Osteoblast (primary cell): ENCODE measurements at regions not wholly inside any gene's neighbourhood (a gene's known extent, or its start where the extent isn't known, plus 50 kb on each side); places are given as distances from the start of the nearest gene placed in this dataset.

Experiments used
- DNase-seq: peaks from one replicate; pipeline ENCODE4 v3.0.0; 2011; ENCODE audit warnings: low spot score, mixed read lengths; ENCODE audit not compliant: insufficient read length; ENCODE audit errors: missing footprints
- H2AFZ ChIP-seq: 2 replicates; pipeline ENCODE4 v1.6.0; 2011; ENCODE audit warnings: mild to moderate bottlenecking, low read length
- H3K27ac ChIP-seq: 2 replicates; pipeline ENCODE4 v1.5.1; 2011; ENCODE audit warnings: mild to moderate bottlenecking, low read depth, low read length, moderate library complexity
- H3K27me3 ChIP-seq: 2 replicates; pipeline ENCODE4 v1.6.0; 2012; ENCODE audit warnings: mild to moderate bottlenecking, control low read depth, inconsistent platforms, low read length, moderate library complexity; ENCODE audit not compliant: insufficient read depth
- H3K36me3 ChIP-seq: 2 replicates; pipeline ENCODE4 v1.5.1; 2011; ENCODE audit warnings: mild to moderate bottlenecking, low read length, control low read depth, moderate library complexity; ENCODE audit not compliant: insufficient read depth
- H3K4me1 ChIP-seq: 2 replicates; pipeline ENCODE4 v1.5.1; 2011; ENCODE audit warnings: mild to moderate bottlenecking, low read length, control low read depth, moderate library complexity; ENCODE audit not compliant: insufficient read depth
- H3K4me2 ChIP-seq: 2 replicates; pipeline ENCODE4 v1.6.0; 2011; ENCODE audit warnings: mild to moderate bottlenecking, low read length; ENCODE audit not compliant: insufficient read depth
- H3K4me3 ChIP-seq: fragments of 200-600 bp; sonication (generic); 3 replicates; pipeline ENCODE4 v1.5.1; 2012; ENCODE audit warnings: mild to moderate bottlenecking, low read length, inconsistent platforms; ENCODE audit not compliant: insufficient read depth
- H3K79me2 ChIP-seq: 2 replicates; pipeline ENCODE4 v1.6.0; 2012; ENCODE audit warnings: mild to moderate bottlenecking, low read length, control low read depth, inconsistent platforms; ENCODE audit not compliant: insufficient read depth
- H3K9me3 ChIP-seq: 2 replicates; pipeline ENCODE4 v1.5.1; 2011; ENCODE audit warnings: low read depth, low read length, control low read depth
- H4K20me1 ChIP-seq: 2 replicates; pipeline ENCODE4 v1.6.0; 2012; ENCODE audit warnings: mild to moderate bottlenecking, low read length, control low read depth; ENCODE audit not compliant: insufficient read depth
- CTCF ChIP-seq: IDR thresholded peaks from 2 replicates; pipeline ENCODE4 v1.5.1; 2011; ENCODE audit warnings: mild to moderate bottlenecking, low read depth, low read length, moderate library complexity; ENCODE audit errors: extremely low read depth

GRCh38 chr3:70550723-70551319, 238.4 kb upstream of the MDFIC2 start:
- no peaks in the 10 kb centered on the region for H3K27me3 ChIP-seq

GRCh38 chr3:70546679-70547078, 234.2 kb upstream of the MDFIC2 start:
- no peak overlapping the region for H2AFZ ChIP-seq
- H3K4me2 ChIP-seq: no peak overlapping the region
- DNase-seq: no peak
- no peaks in the 10 kb centered on the region for H3K79me2 ChIP-seq
- TF ChIP-seq CTCF: no peak
- H3K4me1 ChIP-seq: no peaks in the 10 kb centered on the region
- H3K4me3 ChIP-seq: no peak overlapping the region
- no peaks in the 10 kb centered on the region for H3K36me3 ChIP-seq
- no peaks in the 10 kb centered on the region for H4K20me1 ChIP-seq
- no peaks in the 10 kb centered on the region for H3K9me3 ChIP-seq
- no peak overlapping the region for H3K27ac ChIP-seq
- no peaks in the 10 kb centered on the region for H3K27me3 ChIP-seq

More at GRCh38 chr3:70550723-70551319, 238.4 kb upstream of the MDFIC2 start:
- no peak overlapping the region for H2AFZ ChIP-seq
- no peaks in the 10 kb centered on the region for H3K9me3 ChIP-seq
- H3K4me3 ChIP-seq: no peak overlapping the region
- DNase-seq: no peak
- no peaks in the 10 kb centered on the region for H3K36me3 ChIP-seq
- no peaks in the 10 kb centered on the region for H4K20me1 ChIP-seq
- peak; percentile 81 for TF ChIP-seq CTCF
- no peak overlapping the region for H3K4me2 ChIP-seq
- H3K4me1 ChIP-seq: peaks cover 11% of the 10 kb centered on the region
- no peak overlapping the region for H3K27ac ChIP-seq
- no peaks in the 10 kb centered on the region for H3K79me2 ChIP-seq

DNA sequence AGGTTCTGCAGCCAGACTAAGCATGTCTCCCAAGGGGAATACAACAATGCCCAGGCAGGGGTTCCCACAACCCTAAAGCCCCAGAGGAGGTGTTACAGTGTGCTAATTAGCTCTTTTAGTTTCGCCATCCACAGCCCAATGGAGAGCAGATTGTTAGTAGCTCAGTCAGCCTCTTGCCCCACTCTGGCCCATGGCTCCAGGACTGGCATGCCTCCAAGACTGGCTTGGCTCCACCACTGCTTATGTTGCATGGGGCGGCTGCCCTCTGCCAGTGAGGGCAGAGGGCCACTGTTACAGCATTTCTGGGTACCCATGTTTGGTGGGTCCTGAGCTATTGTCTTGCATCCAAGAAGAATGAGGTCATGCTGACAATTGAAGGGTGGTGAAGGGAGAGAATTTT, 231.1 kb upstream of the MDFIC2 start:
- no peak for TF ChIP-seq CTCF
- no peaks in the 10 kb centered on the region for H3K79me2 ChIP-seq
- no peak overlapping the region for H2AFZ ChIP-seq

DNA sequence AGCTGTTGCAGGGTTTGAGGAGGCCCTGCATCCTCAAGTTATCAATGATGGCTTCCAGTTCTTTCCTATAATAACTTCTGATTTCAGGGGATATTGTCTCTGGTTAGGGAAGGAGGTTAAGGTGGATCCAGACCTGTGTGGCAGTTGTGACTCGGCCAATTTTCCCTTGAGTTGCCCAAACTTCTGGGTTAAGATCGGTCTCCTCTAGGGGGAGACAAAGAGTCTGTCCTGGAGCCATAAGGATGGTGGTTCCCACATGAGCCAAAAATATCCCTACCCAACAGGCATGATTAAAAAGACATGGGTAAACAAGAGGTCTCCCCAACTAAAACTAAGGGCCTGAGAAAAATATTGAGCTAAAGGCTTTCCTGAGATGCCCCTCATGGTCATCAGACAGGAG, 227.5 kb upstream of the MDFIC2 start:
- Histone ChIP-seq H3K27me3 (peaks cover 10% of the 10 kb centered on the region), H3K9me3 (no peaks in the 10 kb centered on the region), H2AFZ (no peak overlapping the region), H3K36me3 (no peaks in the 10 kb centered on the region), H3K79me2 (no peaks in the 10 kb centered on the region), H3K27ac (no peak overlapping the region), H3K4me2 (no peak overlapping the region), H3K4me3 (no peak overlapping the region), H4K20me1 (no peaks in the 10 kb centered on the region), H3K4me1 (no peaks in the 10 kb centered on the region)
- DNase-seq: no peak
- TF ChIP-seq CTCF: peak; percentile 29

More for the DNA sequence above, 231.1 kb upstream of the MDFIC2 start:
- Histone ChIP-seq H3K4me1 (no peaks in the 10 kb centered on the region), H3K9me3 (no peaks in the 10 kb centered on the region), H3K27me3 (peaks cover 1% of the 10 kb centered on the region), H3K27ac (no peak overlapping the region), H3K4me2 (no peak overlapping the region), H4K20me1 (no peaks in the 10 kb centered on the region), H3K36me3 (no peaks in the 10 kb centered on the region), H3K4me3 (no peak overlapping the region)
- DNase-seq: no peak
